Gastrocnemius medialis (tissue), 4 donors: ENCODE measurements at regions not wholly inside any gene's neighbourhood (a gene's known extent, or its start where the extent isn't known, plus 50 kb on each side); places are given as distances from the start of the nearest gene placed in this dataset.

Experiments
- ATAC-seq, 2 donors: fragments of 150-250 bp; one replicate each; pipeline ENCODE4 v1.9.1; 2016
- DNase-seq, 2 donors: peaks; one replicate each; pipeline ENCODE4 v3.0.0-alpha.2; 2019
- H3K27ac ChIP-seq, 4 donors: fragments of 200-600 bp; sonication (generic); 1 replicate in 1 of 4; 2 replicates in 3 of 4; pipeline ENCODE4 v1.5.1; 2016 to 2018; ENCODE audit warnings: mild to moderate bottlenecking in 2 of 4, moderate library complexity in 1 of 4
- H3K27me3 ChIP-seq, 3 donors: fragments of 200-600 bp; sonication (generic) in 2 of 3; 1 replicate in 1 of 3; 2 replicates in 2 of 3; pipeline versions ENCODE4 v1.5.1 to v1.6.0; 2016 to 2019; ENCODE audit warnings: mild to moderate bottlenecking in 1 of 3, moderate library complexity in 1 of 3
- H3K36me3 ChIP-seq, 2 donors: fragments of 200-600 bp; sonication (generic) in 1 of 2; one replicate each; pipeline ENCODE4 v1.5.1; 2017 to 2018
- H3K4me1 ChIP-seq, 2 donors: fragments of 200-600 bp; sonication (generic) in 1 of 2; one replicate each; pipeline ENCODE4 v1.5.1; 2016 to 2017; ENCODE audit warnings: mild to moderate bottlenecking in 2 of 2
- H3K4me3 ChIP-seq, 4 donors: fragments of 200-600 bp; sonication (generic) in 3 of 4; 1 replicate in 1 of 4; 2 replicates in 3 of 4; pipeline ENCODE4 v1.5.1; 2016 to 2019; ENCODE audit warnings: mild to moderate bottlenecking in 2 of 4
- H3K9me3 ChIP-seq, 3 donors: fragments of 200-600 bp; sonication (generic) in 2 of 3; 1 replicate in 1 of 3; 2 replicates in 2 of 3; pipeline ENCODE4 v1.5.1; 2016 to 2019
- CTCF ChIP-seq, 5 experiments: fragments of 450-650 bp in 3 of 5; fragments of 200-600 bp in 2 of 5; sonication (generic) in 2 of 5; IDR thresholded peaks in 4 of 5; conservative IDR thresholded peaks in 1 of 5; 1 replicate in 4 of 5; 2 replicates in 1 of 5; pipeline ENCODE4 v1.5.1; 2016 to 2019; ENCODE audit warnings: antibody characterized with exemption in 5 of 5, mild to moderate bottlenecking in 3 of 5, moderate library complexity in 3 of 5
- POLR2A ChIP-seq, 2 donors: fragments of 450-650 bp; IDR thresholded peaks; one replicate each; pipeline ENCODE4 v1.6.1; 2017; ENCODE audit warnings: antibody characterized with exemption in 2 of 2, mild to moderate bottlenecking in 2 of 2, moderate library complexity in 2 of 2
- in situ Hi-C, 4 donors: fragments of 200-750 bp; cut with MboI; loops; one replicate each; pipeline versions ENCODE4 v1.15.0 to v1.8.0; 2017; ENCODE audit warnings: low sequenced_read_pairs in 4 of 4
- intact Hi-C: fragments of 100-400 bp; cut with DNase I; formaldehyde crosslinking; loops from one replicate; pipeline ENCODE4 v1.15.1; 2023; ENCODE audit warnings: low total_unique reads

GRCh38 chr2:60309336-60309735, 244.1 kb downstream of the BCL11A start:
- in situ Hi-C loops = no loop called here
- no peaks in the 10 kb centered on the region for H3K4me1 ChIP-seq
- H3K36me3 ChIP-seq = no peaks in the 10 kb centered on the region
- intact Hi-C loops = no loop called here
- no peak for TF ChIP-seq POLR2A (IDR thresholded peaks at IDR 0.05)
- TF ChIP-seq CTCF (IDR thresholded peaks at IDR 0.05 in 4 of 5, conservative IDR thresholded peaks at IDR 0.05 in 1 of 5) = no peak
- no peak for DNase-seq
- H3K4me3 ChIP-seq = no peak overlapping the region
- H3K27ac ChIP-seq = no peak overlapping the region
- no peaks in the 10 kb centered on the region for H3K9me3 ChIP-seq
- ATAC-seq = no peak
- no peaks in the 10 kb centered on the region for H3K27me3 ChIP-seq

GRCh38 chr2:60306267-60306861, 247.1 kb downstream of the BCL11A start:
- no peaks in the 10 kb centered on the region for H3K9me3 ChIP-seq
- in situ Hi-C loops (no loop called here), intact Hi-C loops (no loop called here)
- no peak overlapping the region for H3K4me3 ChIP-seq
- TF ChIP-seq CTCF (IDR thresholded peaks at IDR 0.05 in 4 of 5, conservative IDR thresholded peaks at IDR 0.05 in 1 of 5) (no peak), POLR2A (IDR thresholded peaks at IDR 0.05) (no peak)
- no peaks in the 10 kb centered on the region for H3K36me3 ChIP-seq
- no peaks in the 10 kb centered on the region for H3K27me3 ChIP-seq
- H3K4me1 ChIP-seq = no peaks in the 10 kb centered on the region
- DNase-seq (no peak), ATAC-seq (no peak)
- H3K27ac ChIP-seq = no peak overlapping the region

- ATAC-seq = no peak
- Histone ChIP-seq H3K27ac (no peak overlapping the region), H3K4me1 (no peaks in the 10 kb centered on the region), H3K36me3 (no peaks in the 10 kb centered on the region), H3K27me3 (no peaks in the 10 kb centered on the region), H3K4me3 (no peak overlapping the region), H3K9me3 (no peaks in the 10 kb centered on the region)
- no peak for TF ChIP-seq POLR2A (IDR thresholded peaks at IDR 0.05)
- TF ChIP-seq CTCF (IDR thresholded peaks at IDR 0.05 in 4 of 5, conservative IDR thresholded peaks at IDR 0.05 in 1 of 5) = no peak
- DNase-seq = no peak
- intact Hi-C loops (no loop called here), in situ Hi-C loops (no loop called here)
Observed at GRCh38 chr2:60303680-60304079, 249.8 kb downstream of the BCL11A start.

GRCh38 chr2:60302377-60303126, 250.9 kb downstream of the BCL11A start:
- Histone ChIP-seq H3K9me3 (no peaks in the 10 kb centered on the region), H3K36me3 (no peaks in the 10 kb centered on the region), H3K27me3 (no peaks in the 10 kb centered on the region), H3K4me1 (no peaks in the 10 kb centered on the region), H3K4me3 (no peak overlapping the region), H3K27ac (no peak overlapping the region)
- DNase-seq (no peak), ATAC-seq (no peak)
- no peak for TF ChIP-seq POLR2A (IDR thresholded peaks at IDR 0.05)
- TF ChIP-seq CTCF (IDR thresholded peaks at IDR 0.05 in 4 of 5, conservative IDR thresholded peaks at IDR 0.05 in 1 of 5) = no peak
- intact Hi-C loops (no loop called here), in situ Hi-C loops (no loop called here)
